HepG2 (cell line): ENCODE measurements at regions not wholly inside any gene's neighbourhood (a gene's known extent, or its start where the extent isn't known, plus 50 kb on each side); places are given as distances from the start of the nearest gene placed in this dataset.
A peak's percentile ranks its signal among the peaks of the same experiment; 100 is the strongest.
"Not testable (repeated sequence)": the region's sequence is repeated elsewhere in the genome, so short reads cannot be mapped to it uniquely, and the experiment has no call there.

Experiments
- ATAC-seq: fragments of 200-7000 bp; cut with Tn5 transposase; 3 replicates; pipeline ENCODE4 v1.9.1; 2020; ENCODE audit warnings: mild to moderate bottlenecking, moderate library complexity
- BruUV-seq: library from RNA; stranded (reverse); fragments of 400-500 nt; replicated peaks from 2 replicates; lab custom pipeline; 2021; lab: Mats Ljungman, UMichigan
- CTCF ChIA-PET: fragments of 300-600 bp; formaldehyde crosslinking; extraction: SDS; loops from one replicate; lab custom pipeline; 2021; ENCODE audit warnings: low total read pairs, inconsistent platforms, low intra/inter-chr PET ratio; lab: Yijun Ruan, JAX
- POLR2A ChIA-PET: fragments of 350-600 bp; sonication (Branson Sonifier 250); formaldehyde crosslinking; loops from one replicate; lab custom pipeline; 2020; ENCODE audit warnings: antibody characterized with exemption, inconsistent platforms; lab: Yijun Ruan, JAX
- DNase-seq: peaks from one replicate; pipeline ENCODE4 v3.0.0-alpha.2; 2015; ENCODE audit warnings: low spot score
- FAIRE-seq: peaks from 3 replicates; lab custom pipeline; 2011; peaks lifted over from hg19 to GRCh38; lab: Jason Lieb, UNC
- H2AFZ ChIP-seq: one replicate; pipeline ENCODE4 v1.6.1; 2011; ENCODE audit warnings: low read length, inconsistent platforms
- H3K27ac ChIP-seq: fragments of 300-600 bp; 3 replicates; pipeline ENCODE4 v1.8.0; 2011; ENCODE audit warnings: mixed run types, mild to moderate bottlenecking, mixed read lengths, low read length, inconsistent platforms; ENCODE audit not compliant: insufficient read depth; ENCODE audit errors: extremely low read length
- H3K27me3 ChIP-seq, 2 experiments: fragments of 200-600 bp in 1 of 2; 2 replicates in 1 of 2; 3 replicates in 1 of 2; pipeline versions ENCODE4 v1.6.0 to v1.8.0; 2011; ENCODE audit warnings: low read length in 2 of 2, mild to moderate bottlenecking in 2 of 2, moderate library complexity in 2 of 2, inconsistent platforms in 1 of 2; ENCODE audit not compliant: insufficient read depth in 2 of 2, control insufficient read depth in 1 of 2
- H3K36me3 ChIP-seq, 2 experiments: fragments of 200-600 bp in 1 of 2; replicated peaks in 1 of 2; 2 replicates in 1 of 2; 3 replicates in 1 of 2; pipeline versions ENCODE4 v1.5.1 to v1.8.0; 2011; ENCODE audit warnings: low read length in 2 of 2, inconsistent platforms in 1 of 2; ENCODE audit not compliant: insufficient read depth in 2 of 2, control insufficient read depth in 1 of 2
- H3K4me1 ChIP-seq: 2 replicates; pipeline ENCODE4 v1.5.1; 2012; ENCODE audit warnings: low read length, inconsistent platforms; ENCODE audit not compliant: insufficient read depth
- H3K4me2 ChIP-seq: 2 replicates; pipeline ENCODE4 v1.6.0; 2011; ENCODE audit warnings: low read depth, low read length, inconsistent platforms
- H3K4me3 ChIP-seq, 3 experiments: fragments of 200-600 bp in 1 of 3; sonication (generic), shearing (Covaris generic) in 1 of 3; replicated peaks in 1 of 3; 2 replicates each; pipeline ENCODE4 v1.5.1; 2011 to 2016; ENCODE audit warnings: low read length in 3 of 3, inconsistent platforms in 2 of 3, low read depth in 2 of 3, mild to moderate bottlenecking in 2 of 3, control low read depth in 1 of 3, mixed read lengths in 1 of 3; ENCODE audit not compliant: insufficient read depth in 1 of 3
- H3K79me2 ChIP-seq: one replicate; pipeline ENCODE4 v1.6.1; 2011; ENCODE audit warnings: low read length, inconsistent platforms; ENCODE audit not compliant: insufficient read depth
- H3K9ac ChIP-seq: 2 replicates; pipeline ENCODE4 v1.6.0; 2011; ENCODE audit warnings: mild to moderate bottlenecking, low read depth, low read length, inconsistent platforms; ENCODE audit not compliant: insufficient read depth
- H3K9me3 ChIP-seq: 2 replicates; pipeline ENCODE4 v1.5.1; 2012; ENCODE audit warnings: mild to moderate bottlenecking, low read length
- H4K20me1 ChIP-seq: 2 replicates; pipeline ENCODE4 v1.6.0; 2011; ENCODE audit warnings: inconsistent platforms, mild to moderate bottlenecking, low read length, moderate library complexity; ENCODE audit not compliant: insufficient read depth
- WGBS: methylation state at CpG from one replicate; pipeline ENCODE4 v1.1.6; 2017; ENCODE audit warnings: low lambda C conversion rate; 5-methylcytosine and 5-hydroxymethylcytosine counted together
- in situ Hi-C: cut with HindIII; loops from 2 replicates; pipeline ENCODE4 v1.10.0; 2017; ENCODE audit warnings: low pct_unique_long_range_greater_than_20kb; ENCODE audit not compliant: extremely low pct_ligation_motif_present
- intact Hi-C: fragments of 100-400 bp; cut with micrococcal nuclease; formaldehyde crosslinking; loops from one replicate; pipeline ENCODE4 v1.10.0; 2022; ENCODE audit not compliant: unreplicated experiment

DNA sequence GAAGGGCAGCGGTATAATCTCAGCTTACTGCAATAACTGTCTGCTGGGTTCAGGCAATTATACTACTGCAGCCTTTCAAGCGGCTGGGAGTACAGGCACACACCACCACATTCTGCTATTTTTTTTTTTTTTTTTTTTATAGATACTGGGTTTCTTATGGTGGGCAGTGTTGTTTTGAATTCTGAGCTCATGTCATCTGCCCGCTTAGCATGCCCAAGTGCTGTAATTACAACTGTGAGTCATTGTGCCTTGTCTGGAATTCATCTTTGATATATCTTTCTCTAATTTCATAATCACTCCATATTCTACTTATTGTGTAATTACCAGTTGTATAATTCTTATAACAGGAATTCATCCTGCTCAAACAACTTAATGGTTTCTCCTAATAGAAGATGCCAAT lies 67.4 kb downstream of the CDY2B start:
- in situ Hi-C loops, H2AFZ ChIP-seq, BruUV-seq, DNase-seq, H3K27me3 ChIP-seq, CTCF ChIA-PET, H3K36me3 ChIP-seq, H4K20me1 ChIP-seq, intact Hi-C loops, POLR2A ChIA-PET, FAIRE-seq, H3K4me3 ChIP-seq, H3K9ac ChIP-seq, H3K27ac ChIP-seq, H3K4me1 ChIP-seq, H3K79me2 ChIP-seq, H3K9me3 ChIP-seq, ATAC-seq, H3K4me2 ChIP-seq: not testable (repeated sequence)
- no CpG with 5 or more reads among the region's 3 CpGs for WGBS

DNA sequence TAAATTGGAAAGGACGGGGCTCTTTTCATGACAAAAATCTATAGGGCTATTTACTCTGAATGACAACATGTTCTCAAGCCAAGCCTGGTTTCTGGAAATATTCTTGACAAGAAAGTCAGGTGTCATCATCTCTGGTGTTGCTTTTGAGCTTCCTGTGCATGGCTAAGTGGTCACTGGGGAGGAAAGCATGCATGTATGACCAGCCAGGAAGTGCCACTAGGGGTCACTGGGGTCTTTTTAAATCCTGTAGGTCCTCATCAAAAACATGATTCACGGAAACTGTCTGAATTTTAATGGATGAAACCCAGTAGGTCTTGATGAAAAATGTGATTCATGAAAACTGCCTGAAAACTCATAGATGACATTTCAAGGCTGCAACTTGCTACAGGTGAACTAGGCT lies 80.1 kb downstream of the CDY2B start:
- H3K36me3 ChIP-seq, H3K27me3 ChIP-seq, intact Hi-C loops, H3K9me3 ChIP-seq, H3K79me2 ChIP-seq, H3K4me2 ChIP-seq, DNase-seq, POLR2A ChIA-PET, H3K4me1 ChIP-seq, H3K27ac ChIP-seq, H4K20me1 ChIP-seq, ATAC-seq, in situ Hi-C loops, BruUV-seq, H3K4me3 ChIP-seq, CTCF ChIA-PET, H3K9ac ChIP-seq, H2AFZ ChIP-seq: not testable (repeated sequence)
- FAIRE-seq = peak; percentile 72
- no CpG with 5 or more reads among the region's 2 CpGs for WGBS

DNA sequence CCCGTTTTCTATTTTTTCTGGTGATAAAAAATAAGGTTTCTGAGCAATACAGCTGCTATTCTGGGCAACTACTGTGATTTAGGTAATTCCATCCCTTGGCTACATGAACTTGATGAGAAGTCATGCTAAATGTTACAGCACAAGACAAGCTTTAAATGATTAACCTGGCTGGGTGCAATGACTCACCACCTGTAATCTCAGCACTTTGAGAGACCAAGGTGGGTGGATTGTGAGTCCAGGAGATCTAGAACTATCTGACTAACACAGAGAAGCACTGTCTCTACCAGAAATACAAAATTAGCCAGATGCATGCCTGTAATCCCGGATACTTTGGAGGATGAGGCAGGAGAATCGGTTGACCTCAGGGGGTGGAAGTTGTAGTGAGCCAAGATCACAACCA lies 92.8 kb downstream of the CDY2B start:
- FAIRE-seq, ATAC-seq, in situ Hi-C loops: not testable (repeated sequence)

DNA sequence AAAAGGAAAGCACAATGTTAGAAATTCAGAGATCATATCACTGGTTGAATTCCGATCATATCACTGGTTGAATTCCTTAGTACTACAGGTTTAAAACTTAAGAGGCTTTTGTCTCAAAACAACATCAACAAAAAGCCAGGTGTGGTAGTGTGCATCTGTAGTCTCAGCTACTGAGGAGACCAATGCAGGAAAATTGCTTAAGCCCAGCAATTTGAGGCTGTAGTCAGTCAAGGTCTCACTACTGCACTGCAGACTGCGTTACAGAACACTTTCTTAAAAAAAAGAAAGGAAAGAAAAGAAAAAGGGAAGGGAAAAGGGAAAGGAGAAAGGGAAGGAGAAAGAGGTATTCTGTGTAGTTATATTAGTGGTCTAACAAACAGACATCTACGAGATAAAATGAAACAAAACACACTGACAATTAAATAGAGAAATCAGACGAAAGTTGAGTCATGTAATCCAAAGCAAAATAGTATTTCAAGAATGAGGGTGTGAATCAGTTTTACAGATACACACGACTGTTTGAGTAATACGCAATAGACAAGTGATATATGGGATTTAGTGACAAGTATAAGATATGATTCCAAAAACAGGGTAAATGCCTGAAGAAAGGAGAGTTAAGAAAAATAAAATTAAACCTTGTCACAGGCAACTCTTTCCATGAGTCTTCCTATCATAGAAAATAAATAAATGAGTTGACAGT lies 113.9 kb downstream of the CDY2B start:
- ATAC-seq = not testable (repeated sequence)

More for the DNA sequence above, 92.8 kb downstream of the CDY2B start:
- H2AFZ ChIP-seq, DNase-seq, H3K36me3 ChIP-seq, H3K79me2 ChIP-seq, CTCF ChIA-PET, H3K27ac ChIP-seq, intact Hi-C loops, POLR2A ChIA-PET, H3K9me3 ChIP-seq, H3K9ac ChIP-seq, BruUV-seq, H3K4me3 ChIP-seq, H3K4me1 ChIP-seq, H3K4me2 ChIP-seq, H3K27me3 ChIP-seq, H4K20me1 ChIP-seq: not testable (repeated sequence)
- WGBS = no CpG with 5 or more reads among the region's 3 CpGs

More for the DNA sequence above, 113.9 kb downstream of the CDY2B start:
- H3K79me2 ChIP-seq, intact Hi-C loops, H3K36me3 ChIP-seq, BruUV-seq, H3K27ac ChIP-seq, H2AFZ ChIP-seq, H3K4me2 ChIP-seq, H3K27me3 ChIP-seq, POLR2A ChIA-PET, in situ Hi-C loops, H3K4me3 ChIP-seq, DNase-seq, H4K20me1 ChIP-seq, H3K4me1 ChIP-seq, H3K9ac ChIP-seq, CTCF ChIA-PET, H3K9me3 ChIP-seq, FAIRE-seq: not testable (repeated sequence)
- no CpG with 5 or more reads among the region's 6 CpGs for WGBS
